ENCODE measurements at regions not wholly inside any gene's neighbourhood (a gene's known extent, or its start where the extent isn't known, plus 50 kb on each side); places are given as distances from the start of the nearest gene placed in this dataset.

DNA sequence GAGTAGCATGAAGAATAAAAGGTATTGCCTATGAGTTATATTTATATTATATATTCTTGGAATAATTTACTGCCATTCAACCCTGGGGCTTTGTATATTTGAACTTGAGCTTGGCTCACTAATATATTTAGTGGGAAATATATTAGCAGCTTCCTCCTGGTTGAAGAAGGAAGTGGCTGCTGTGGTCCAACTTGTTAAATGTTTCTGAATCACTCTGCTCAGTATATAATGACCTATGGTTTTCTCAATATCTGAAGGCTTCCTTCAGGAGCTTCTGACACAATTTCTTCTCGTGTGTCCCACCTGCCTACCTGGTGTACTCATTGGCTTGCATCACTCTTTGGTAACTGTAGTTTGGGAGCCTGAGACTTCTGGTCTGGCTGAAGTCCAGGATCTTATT lies 646.4 kb downstream of the TBC1D4 start:
- Histone ChIP-seq H3K27me3 (ENCODE audit: low read depth) (no peaks in the 10 kb centered on the region), H3K4me3 (no peak overlapping the region), H3K36me3 (replicated peaks) (no peaks in the 10 kb centered on the region), H3K9me3 (no peaks in the 10 kb centered on the region), H3K4me1 (no peaks in the 10 kb centered on the region)
- no peak for DNase-seq (ENCODE audit: low spot score in 2 of 2)
- in situ Hi-C loops (cut with MboI; ENCODE audit: low sequenced_read_pairs) = no loop called here

DNA sequence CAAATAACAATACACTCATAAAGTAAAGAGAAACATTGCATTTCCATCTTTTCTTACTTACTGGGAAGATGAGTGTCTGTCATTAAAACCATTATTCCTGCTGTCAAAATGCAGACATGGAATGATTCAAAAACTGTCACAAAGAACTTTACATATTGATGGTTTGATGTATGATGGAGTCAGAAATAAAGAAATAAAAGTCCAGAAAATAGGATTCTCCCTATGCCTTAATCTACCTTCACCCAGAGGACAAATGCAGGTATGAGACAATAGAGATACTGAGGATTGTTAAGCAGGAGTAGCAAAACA lies 656.1 kb downstream of the TBC1D4 start:
- Histone ChIP-seq H3K9me3 (no peaks in the 10 kb centered on the region), H3K36me3 (replicated peaks) (no peaks in the 10 kb centered on the region), H3K27me3 (ENCODE audit: low read depth) (no peaks in the 10 kb centered on the region), H3K4me3 (no peak overlapping the region), H3K4me1 (no peaks in the 10 kb centered on the region)
- in situ Hi-C loops (cut with MboI; ENCODE audit: low sequenced_read_pairs) = no loop called here
- DNase-seq (ENCODE audit: low spot score in 2 of 2) = no peak

GRCh38 chr13:74825152-74825937 lies 656.6 kb downstream of the TBC1D4 start:
- Histone ChIP-seq H3K36me3 (replicated peaks) (no peaks in the 10 kb centered on the region), H3K9me3 (no peaks in the 10 kb centered on the region), H3K27me3 (ENCODE audit: low read depth) (no peaks in the 10 kb centered on the region), H3K4me1 (no peaks in the 10 kb centered on the region), H3K4me3 (no peak overlapping the region)
- no peak for DNase-seq (ENCODE audit: low spot score in 2 of 2)
- in situ Hi-C loops (cut with MboI; ENCODE audit: low sequenced_read_pairs) = no loop called here

DNA sequence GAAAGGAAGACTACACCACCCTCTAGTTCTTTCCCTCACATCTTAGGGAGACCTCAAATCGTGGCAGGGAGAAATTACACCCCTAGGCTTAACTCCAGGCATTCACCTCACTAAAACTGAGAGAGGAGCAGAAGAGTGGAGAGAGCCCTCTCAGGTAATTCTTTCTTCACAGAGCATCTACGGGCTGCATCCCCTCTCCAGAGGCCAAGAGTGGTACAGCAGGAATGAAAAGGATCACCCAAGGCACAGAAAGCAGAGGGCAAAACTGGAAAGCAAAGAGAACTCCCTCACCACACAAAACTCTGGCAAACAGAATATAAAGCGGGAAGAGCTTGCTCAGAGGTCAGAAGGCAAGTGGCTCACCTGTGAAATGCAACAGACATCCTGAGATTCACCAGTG lies 661.2 kb downstream of the TBC1D4 start:
- Histone ChIP-seq H3K9me3 (no peaks in the 10 kb centered on the region), H3K4me1 (no peaks in the 10 kb centered on the region), H3K27me3 (ENCODE audit: low read depth) (no peaks in the 10 kb centered on the region), H3K36me3 (replicated peaks) (no peaks in the 10 kb centered on the region), H3K4me3 (no peak overlapping the region)
- no peak for DNase-seq (ENCODE audit: low spot score in 2 of 2)
- in situ Hi-C loops (cut with MboI; ENCODE audit: low sequenced_read_pairs) = no loop called here

DNA sequence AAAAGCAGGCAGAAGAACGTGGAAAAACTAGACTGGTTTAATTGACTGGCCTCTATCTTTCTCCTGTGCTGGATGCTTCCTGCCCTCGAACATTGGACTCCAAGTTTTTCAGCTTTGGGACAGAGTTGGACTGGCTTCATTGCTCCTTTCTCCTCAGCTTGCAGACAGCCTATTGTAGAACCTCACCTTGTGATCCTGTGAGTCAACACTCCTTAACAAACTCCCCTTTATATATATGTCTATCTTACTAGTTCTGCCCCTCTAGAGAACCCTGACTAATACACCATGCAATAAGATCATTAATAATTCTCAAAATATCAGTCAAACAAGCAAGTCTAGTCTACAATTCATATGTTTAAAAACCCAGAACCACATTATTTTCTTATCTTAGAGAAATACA lies 662.4 kb downstream of the TBC1D4 start:
- Histone ChIP-seq H3K27me3 (ENCODE audit: low read depth) (no peaks in the 10 kb centered on the region), H3K4me1 (no peaks in the 10 kb centered on the region), H3K9me3 (no peaks in the 10 kb centered on the region), H3K4me3 (no peak overlapping the region), H3K36me3 (replicated peaks) (no peaks in the 10 kb centered on the region)
- in situ Hi-C loops (cut with MboI; ENCODE audit: low sequenced_read_pairs) = no loop called here
- no peak for DNase-seq (ENCODE audit: low spot score in 2 of 2)

GRCh38 chr13:74816737-74817136 lies 665.2 kb downstream of the TBC1D4 start:
- no peak for DNase-seq (ENCODE audit: low spot score in 2 of 2)
- Histone ChIP-seq H3K9me3 (no peaks in the 10 kb centered on the region), H3K4me3 (no peak overlapping the region), H3K36me3 (replicated peaks) (no peaks in the 10 kb centered on the region), H3K27me3 (ENCODE audit: low read depth) (no peaks in the 10 kb centered on the region), H3K4me1 (no peaks in the 10 kb centered on the region)
- in situ Hi-C loops (cut with MboI; ENCODE audit: low sequenced_read_pairs) = no loop called here

DNA sequence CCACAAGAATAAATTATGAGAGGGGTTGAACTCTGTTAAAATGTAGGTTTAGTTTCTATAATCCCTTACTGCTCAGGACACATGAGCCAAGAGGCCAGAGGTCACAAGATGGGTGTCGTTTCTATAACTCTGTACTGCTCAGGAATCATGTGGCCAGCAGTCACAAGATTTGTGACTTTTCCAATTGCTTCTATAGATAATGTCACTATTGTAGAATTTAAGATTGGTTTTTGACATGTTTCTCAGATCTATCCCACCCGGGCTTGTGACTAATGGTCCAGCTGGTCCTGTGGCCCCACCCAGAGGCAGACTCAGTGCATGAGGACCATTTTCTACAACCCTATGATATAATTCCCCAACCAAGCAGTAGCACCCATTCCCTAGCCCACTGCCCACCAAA lies 662.0 kb upstream of the KLF12 start:
- no peak for DNase-seq (ENCODE audit: low spot score in 2 of 2)
- no peaks in the 10 kb centered on the region for H3K9me3 ChIP-seq
- H3K4me3 ChIP-seq = no peak overlapping the region
- H3K27me3 ChIP-seq (ENCODE audit: low read depth) = no peaks in the 10 kb centered on the region
- H3K36me3 ChIP-seq (replicated peaks) = no peaks in the 10 kb centered on the region
- in situ Hi-C loops (cut with MboI; ENCODE audit: low sequenced_read_pairs) = no loop called here
- H3K4me1 ChIP-seq = peaks cover 18% of the 10 kb centered on the region

DNA sequence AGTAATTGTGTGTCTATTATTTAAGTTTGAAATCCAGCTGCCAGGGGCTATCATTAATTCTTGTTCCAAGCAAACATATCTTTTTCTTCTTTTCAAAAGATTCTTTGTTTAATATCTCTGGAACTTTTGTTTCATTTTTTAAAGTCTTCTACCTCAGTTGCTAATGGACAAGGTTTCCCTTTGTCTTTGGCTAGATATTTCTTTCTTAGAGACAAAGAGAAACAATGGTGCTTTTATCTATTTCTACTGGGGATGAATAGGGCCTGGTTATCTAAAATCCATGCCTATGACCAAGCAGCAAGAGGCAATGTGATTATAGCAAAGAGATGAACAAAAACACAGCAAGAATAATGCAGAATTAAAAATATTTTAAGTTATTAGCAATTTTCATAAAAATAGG lies 661.3 kb upstream of the KLF12 start:
- peak; percentile 10 to 79 for DNase-seq (ENCODE audit: low spot score in 2 of 2)
- H3K36me3 ChIP-seq (replicated peaks) = no peaks in the 10 kb centered on the region
- peaks cover 18% of the 10 kb centered on the region for H3K4me1 ChIP-seq
- no peak overlapping the region for H3K4me3 ChIP-seq
- no peaks in the 10 kb centered on the region for H3K27me3 ChIP-seq (ENCODE audit: low read depth)
- no peaks in the 10 kb centered on the region for H3K9me3 ChIP-seq
- in situ Hi-C loops (cut with MboI; ENCODE audit: low sequenced_read_pairs) = no loop called here

- peaks cover 18% of the 10 kb centered on the region for H3K4me1 ChIP-seq
- H3K27me3 ChIP-seq (ENCODE audit: low read depth) = no peaks in the 10 kb centered on the region
- no peaks in the 10 kb centered on the region for H3K36me3 ChIP-seq (replicated peaks)
- DNase-seq (ENCODE audit: low spot score in 2 of 2) = peak in 1 of 2 experiments; percentile 8
- in situ Hi-C loops (cut with MboI; ENCODE audit: low sequenced_read_pairs) = no loop called here
- H3K4me3 ChIP-seq = no peak overlapping the region
- no peaks in the 10 kb centered on the region for H3K9me3 ChIP-seq
Measured at GRCh38 chr13:74794582-74794981, 660.4 kb upstream of the KLF12 start.

- peaks cover 18% of the 10 kb centered on the region for H3K4me1 ChIP-seq
- no peak overlapping the region for H3K4me3 ChIP-seq
- in situ Hi-C loops (cut with MboI; ENCODE audit: low sequenced_read_pairs) = no loop called here
- peak in 1 of 2 experiments; percentile 9 for DNase-seq (ENCODE audit: low spot score in 2 of 2)
- no peaks in the 10 kb centered on the region for H3K36me3 ChIP-seq (replicated peaks)
- H3K27me3 ChIP-seq (ENCODE audit: low read depth) = no peaks in the 10 kb centered on the region
- no peaks in the 10 kb centered on the region for H3K9me3 ChIP-seq
Measured at GRCh38 chr13:74794147-74794546, 659.9 kb upstream of the KLF12 start.

DNA sequence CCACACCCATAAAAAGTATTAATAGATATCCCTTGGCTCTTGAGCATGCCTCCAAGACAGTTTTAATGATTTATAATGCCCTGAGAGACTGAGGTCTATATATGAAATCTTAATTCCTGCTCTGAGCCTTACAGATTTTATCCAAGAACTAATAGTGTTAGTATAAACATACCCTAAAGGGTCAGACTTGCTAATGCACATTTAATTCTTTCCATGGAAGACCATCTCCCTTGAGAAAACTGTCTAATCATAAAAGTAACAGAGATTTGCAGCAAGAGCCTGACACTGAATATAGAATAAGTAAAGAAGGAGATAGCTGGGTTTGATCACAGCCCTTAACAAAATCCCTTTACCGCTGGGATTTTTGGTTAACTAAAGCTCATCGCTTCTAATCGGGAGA lies 650.8 kb upstream of the KLF12 start:
- Histone ChIP-seq H3K9me3 (no peaks in the 10 kb centered on the region), H3K36me3 (replicated peaks) (no peaks in the 10 kb centered on the region)
- in situ Hi-C loops (cut with MboI; ENCODE audit: low sequenced_read_pairs) = no loop called here

GRCh38 chr13:74778946-74779345 lies 644.7 kb upstream of the KLF12 start:
- no peaks in the 10 kb centered on the region for H3K9me3 ChIP-seq
- in situ Hi-C loops (cut with MboI; ENCODE audit: low sequenced_read_pairs) = no loop called here
- H3K4me1 ChIP-seq = peaks cover 14% of the 10 kb centered on the region
- no peaks in the 10 kb centered on the region for H3K27me3 ChIP-seq (ENCODE audit: low read depth)
- DNase-seq (ENCODE audit: low spot score in 2 of 2) = no peak
- no peaks in the 10 kb centered on the region for H3K36me3 ChIP-seq (replicated peaks)
- no peak overlapping the region for H3K4me3 ChIP-seq

More for the DNA sequence above, 650.8 kb upstream of the KLF12 start:
- Histone ChIP-seq H3K4me3 (no peak overlapping the region), H3K4me1 (peaks cover 7% of the 10 kb centered on the region), H3K27me3 (ENCODE audit: low read depth) (no peaks in the 10 kb centered on the region)
- no peak for DNase-seq (ENCODE audit: low spot score in 2 of 2)

DNA sequence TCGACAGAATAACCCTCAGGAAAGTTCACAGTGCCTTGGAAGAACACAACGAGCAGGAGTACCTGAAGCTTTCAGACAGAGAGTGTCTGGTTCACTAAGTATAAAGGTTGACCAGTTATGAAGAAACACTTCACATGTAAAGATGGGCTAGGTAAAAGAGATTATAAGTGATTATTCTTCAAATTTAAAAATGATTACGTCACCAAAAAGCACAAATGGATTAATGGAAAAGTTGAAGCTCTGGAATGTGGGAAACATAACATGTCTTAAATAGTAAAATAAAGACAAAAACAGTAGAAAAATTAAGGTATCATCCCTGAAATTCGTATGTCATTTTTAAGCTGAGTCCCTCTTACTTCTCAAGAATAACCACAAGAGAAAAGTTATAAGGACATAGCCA lies 643.9 kb upstream of the KLF12 start:
- no peak for DNase-seq (ENCODE audit: low spot score in 2 of 2)
- Histone ChIP-seq H3K36me3 (replicated peaks) (no peaks in the 10 kb centered on the region), H3K4me3 (no peak overlapping the region), H3K9me3 (no peaks in the 10 kb centered on the region), H3K4me1 (peaks cover 14% of the 10 kb centered on the region), H3K27me3 (ENCODE audit: low read depth) (no peaks in the 10 kb centered on the region)
- in situ Hi-C loops (cut with MboI; ENCODE audit: low sequenced_read_pairs) = no loop called here

DNA sequence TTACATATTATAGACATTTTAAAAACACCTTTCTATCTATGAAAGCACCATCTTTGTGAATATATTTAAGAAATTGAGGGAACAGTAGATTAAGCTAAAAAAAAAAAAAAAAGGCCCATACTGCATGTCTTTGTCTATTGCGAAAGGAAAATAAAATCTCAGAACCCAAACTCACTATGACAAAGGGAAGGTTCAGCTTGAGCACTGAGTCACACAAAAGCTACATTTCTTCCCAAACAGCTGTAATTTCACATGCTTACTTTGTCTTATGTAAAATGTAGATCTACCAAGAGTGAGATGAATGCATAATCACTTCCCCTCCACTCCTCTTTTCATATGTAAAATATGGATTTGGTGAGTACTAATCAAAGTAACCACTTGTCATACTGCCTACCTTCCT lies 640.1 kb upstream of the KLF12 start:
- Histone ChIP-seq H3K4me3 (no peak overlapping the region), H3K9me3 (no peaks in the 10 kb centered on the region), H3K27me3 (ENCODE audit: low read depth) (no peaks in the 10 kb centered on the region), H3K4me1 (peaks cover 26% of the 10 kb centered on the region), H3K36me3 (replicated peaks) (no peaks in the 10 kb centered on the region)
- in situ Hi-C loops (cut with MboI; ENCODE audit: low sequenced_read_pairs) = no loop called here
- peak in 1 of 2 experiments; percentile 44 for DNase-seq (ENCODE audit: low spot score in 2 of 2)

GRCh38 chr13:74773248-74773647 lies 639.0 kb upstream of the KLF12 start:
- H3K4me1 ChIP-seq = peaks cover 29% of the 10 kb centered on the region
- no peaks in the 10 kb centered on the region for H3K36me3 ChIP-seq (replicated peaks)
- no peaks in the 10 kb centered on the region for H3K9me3 ChIP-seq
- H3K27me3 ChIP-seq (ENCODE audit: low read depth) = no peaks in the 10 kb centered on the region
- H3K4me3 ChIP-seq = no peak overlapping the region
- in situ Hi-C loops (cut with MboI; ENCODE audit: low sequenced_read_pairs) = no loop called here
- no peak for DNase-seq (ENCODE audit: low spot score in 2 of 2)
